Bronchial epithelial cell (primary cell): ENCODE measurements at regions not wholly inside any gene's neighbourhood (a gene's known extent, or its start where the extent isn't known, plus 50 kb on each side); places are given as distances from the start of the nearest gene placed in this dataset.

Experiments
- DNase-seq: peaks from one replicate; pipeline ENCODE4 v3.0.0-alpha.2; 2010; ENCODE audit warnings: low read depth
- FAIRE-seq: peaks from 2 replicates; lab custom pipeline; 2011; peaks lifted over from hg19 to GRCh38; lab: Jason Lieb, UNC
- H3K27me3 ChIP-seq: 2 replicates; pipeline ENCODE4 v1.5.1; 2011; ENCODE audit warnings: low read length; ENCODE audit not compliant: control insufficient read depth, insufficient read depth
- H3K36me3 ChIP-seq: 2 replicates; pipeline ENCODE4 v1.5.1; 2011; ENCODE audit warnings: low read length; ENCODE audit not compliant: control insufficient read depth, insufficient read depth
- H3K4me3 ChIP-seq: 2 replicates; pipeline ENCODE4 v1.5.1; 2011; ENCODE audit warnings: mild to moderate bottlenecking, low read depth, low read length, control low read depth
- CTCF ChIP-seq: IDR thresholded peaks from 2 replicates; pipeline ENCODE4 v1.5.1; 2011; ENCODE audit warnings: mild to moderate bottlenecking, moderate library complexity, low read length, control low read depth, inconsistent platforms; ENCODE audit not compliant: insufficient read depth, severe bottlenecking

- H3K27me3 ChIP-seq = no peaks in the 10 kb centered on the region
- no peak for TF ChIP-seq CTCF
- DNase-seq (no peak), FAIRE-seq (no peak)
- H3K36me3 ChIP-seq = no peaks in the 10 kb centered on the region
- no peak overlapping the region for H3K4me3 ChIP-seq
These were observed 169.5 kb upstream of the USP24 start for GRCh38 chr1:55384637-55385036.

- Histone ChIP-seq H3K4me3 (no peak overlapping the region), H3K27me3 (no peaks in the 10 kb centered on the region), H3K36me3 (no peaks in the 10 kb centered on the region)
- no peak for TF ChIP-seq CTCF
- FAIRE-seq (peak; percentile 86), DNase-seq (no peak)
These were observed 167.7 kb upstream of the USP24 start for GRCh38 chr1:55382806-55383305.

- no peaks in the 10 kb centered on the region for H3K27me3 ChIP-seq
- no peak for TF ChIP-seq CTCF
- DNase-seq (no peak), FAIRE-seq (no peak)
- H3K4me3 ChIP-seq = no peak overlapping the region
- no peaks in the 10 kb centered on the region for H3K36me3 ChIP-seq
These were observed 166.8 kb upstream of the USP24 start for GRCh38 chr1:55381983-55382382.

GRCh38 chr1:55381491-55381890 is 166.3 kb upstream of the USP24 start:
- DNase-seq = no peak
- TF ChIP-seq CTCF = no peak
- Histone ChIP-seq H3K4me3 (no peak overlapping the region), H3K36me3 (no peaks in the 10 kb centered on the region), H3K27me3 (no peaks in the 10 kb centered on the region)
- FAIRE-seq = peak; percentile 36

- no peaks in the 10 kb centered on the region for H3K27me3 ChIP-seq
- H3K36me3 ChIP-seq = no peaks in the 10 kb centered on the region
- TF ChIP-seq CTCF = no peak
- DNase-seq = no peak
- peak; percentile 28 for FAIRE-seq
- H3K4me3 ChIP-seq = no peak overlapping the region
These were observed 165.3 kb upstream of the USP24 start for GRCh38 chr1:55380355-55380970.

- peak; percentile 80 for TF ChIP-seq CTCF
- Histone ChIP-seq H3K36me3 (no peaks in the 10 kb centered on the region), H3K4me3 (no peak overlapping the region), H3K27me3 (no peaks in the 10 kb centered on the region)
- DNase-seq = peak; percentile 35
- FAIRE-seq = no peak
These were observed 163.4 kb upstream of the USP24 start for GRCh38 chr1:55378582-55378981.
